LNCAP (cell line): ENCODE measurements at regions not wholly inside any gene's neighbourhood (a gene's known extent, or its start where the extent isn't known, plus 50 kb on each side); places are given as distances from the start of the nearest gene placed in this dataset.

Source experiments
- TF ChIP-seq, protein P1 (sequence below): fragments of 450-650 bp; IDR thresholded peaks from 2 replicates; pipeline ENCODE4 v1.5.1; 2017; ENCODE audit warnings: mild to moderate bottlenecking

GRCh38 chr10:128230401-128230800, 104.2 kb upstream of the MKI67 start:
- TF ChIP-seq, protein P1, sequence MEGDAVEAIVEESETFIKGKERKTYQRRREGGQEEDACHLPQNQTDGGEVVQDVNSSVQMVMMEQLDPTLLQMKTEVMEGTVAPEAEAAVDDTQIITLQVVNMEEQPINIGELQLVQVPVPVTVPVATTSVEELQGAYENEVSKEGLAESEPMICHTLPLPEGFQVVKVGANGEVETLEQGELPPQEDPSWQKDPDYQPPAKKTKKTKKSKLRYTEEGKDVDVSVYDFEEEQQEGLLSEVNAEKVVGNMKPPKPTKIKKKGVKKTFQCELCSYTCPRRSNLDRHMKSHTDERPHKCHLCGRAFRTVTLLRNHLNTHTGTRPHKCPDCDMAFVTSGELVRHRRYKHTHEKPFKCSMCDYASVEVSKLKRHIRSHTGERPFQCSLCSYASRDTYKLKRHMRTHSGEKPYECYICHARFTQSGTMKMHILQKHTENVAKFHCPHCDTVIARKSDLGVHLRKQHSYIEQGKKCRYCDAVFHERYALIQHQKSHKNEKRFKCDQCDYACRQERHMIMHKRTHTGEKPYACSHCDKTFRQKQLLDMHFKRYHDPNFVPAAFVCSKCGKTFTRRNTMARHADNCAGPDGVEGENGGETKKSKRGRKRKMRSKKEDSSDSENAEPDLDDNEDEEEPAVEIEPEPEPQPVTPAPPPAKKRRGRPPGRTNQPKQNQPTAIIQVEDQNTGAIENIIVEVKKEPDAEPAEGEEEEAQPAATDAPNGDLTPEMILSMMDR: no peak

DNA sequence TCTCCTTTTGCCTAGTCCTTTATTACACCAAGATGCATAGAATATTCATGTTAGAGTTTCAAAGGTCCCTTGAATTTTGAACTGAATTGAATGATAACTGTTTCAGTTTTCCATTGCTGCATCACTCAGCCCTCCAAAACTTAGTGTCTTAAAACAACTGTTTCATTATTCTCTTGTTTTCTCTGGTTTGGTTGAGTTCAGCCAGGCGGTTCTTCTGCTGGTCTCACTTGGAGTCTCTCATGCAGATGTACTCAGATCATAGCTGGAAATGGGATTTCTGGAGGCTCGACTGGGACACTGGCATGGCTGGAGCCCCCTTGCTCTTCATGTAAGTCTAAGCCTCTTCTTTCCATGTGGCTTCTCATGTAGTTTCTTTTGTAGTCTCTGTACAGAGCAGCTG, 107.2 kb upstream of the MKI67 start:
- TF ChIP-seq, protein P1: no peak

DNA sequence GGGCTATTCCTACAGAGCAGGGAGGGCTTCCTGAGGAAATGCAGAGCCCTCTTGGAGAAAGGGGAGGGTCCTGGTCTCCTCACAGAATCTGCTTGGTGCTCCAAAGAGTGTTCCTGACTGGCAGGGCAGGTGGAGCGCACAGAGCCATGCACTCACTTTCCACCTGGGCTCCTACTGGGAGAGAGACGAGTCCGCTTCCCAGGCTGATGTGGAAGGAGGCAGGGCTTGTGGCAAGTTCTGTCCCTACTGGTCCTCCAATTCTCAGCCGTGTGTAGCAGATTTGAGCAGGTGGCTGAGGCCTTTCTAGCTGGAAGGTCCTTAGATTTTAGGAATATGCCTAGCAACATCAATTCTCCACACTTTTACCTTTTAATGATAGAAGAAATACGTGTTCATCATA, 111.5 kb upstream of the MKI67 start:
- TF ChIP-seq, protein P1: no peak

DNA sequence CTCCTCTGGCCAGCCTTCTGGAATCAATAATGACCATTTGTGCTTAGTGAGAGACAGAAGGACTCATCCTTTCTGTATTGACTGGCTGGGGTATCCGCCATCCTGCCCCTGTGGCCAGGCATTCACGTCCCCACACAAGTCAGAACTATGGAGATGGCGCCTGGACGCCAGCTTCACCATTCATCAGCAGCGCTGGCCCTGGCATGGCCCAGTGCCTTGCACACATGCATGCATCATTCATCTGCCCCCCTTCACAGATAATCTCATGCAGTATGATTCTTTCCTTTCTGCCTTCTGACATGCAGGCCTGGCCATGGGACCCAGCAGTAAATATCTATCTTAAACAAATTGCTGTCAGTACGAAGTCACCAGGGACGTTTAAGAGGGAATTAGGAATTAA, 114.8 kb upstream of the MKI67 start:
- TF ChIP-seq, protein P1: no peak

DNA sequence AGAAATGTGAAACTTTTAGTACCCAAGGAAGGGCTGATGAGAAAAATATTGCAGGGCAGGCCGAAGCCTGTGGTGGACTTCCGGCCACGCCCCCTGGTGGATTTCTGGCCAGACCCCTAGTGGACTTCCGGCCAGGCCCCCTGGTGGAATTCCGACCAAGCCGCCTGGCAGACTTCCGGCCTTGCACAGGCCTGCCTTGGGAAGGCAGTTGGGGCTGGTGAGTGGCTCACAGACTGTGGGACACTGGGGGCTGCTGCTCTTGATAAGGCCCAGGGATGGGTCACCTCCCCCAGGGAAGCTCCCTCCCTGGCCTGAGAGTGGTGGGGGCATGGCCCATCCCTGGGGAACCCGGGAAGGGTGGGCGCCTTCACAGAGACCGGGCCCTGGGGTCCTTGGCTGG, 116.4 kb upstream of the MKI67 start:
- TF ChIP-seq, protein P1: peak; percentile 24; the same call in 1 of the 2 replicates

- TF ChIP-seq, protein P1: no peak
Observed at GRCh38 chr10:128245026-128245425, 118.8 kb upstream of the MKI67 start.

GRCh38 chr10:128247576-128247975, 121.4 kb upstream of the MKI67 start:
- TF ChIP-seq, protein P1: no peak

DNA sequence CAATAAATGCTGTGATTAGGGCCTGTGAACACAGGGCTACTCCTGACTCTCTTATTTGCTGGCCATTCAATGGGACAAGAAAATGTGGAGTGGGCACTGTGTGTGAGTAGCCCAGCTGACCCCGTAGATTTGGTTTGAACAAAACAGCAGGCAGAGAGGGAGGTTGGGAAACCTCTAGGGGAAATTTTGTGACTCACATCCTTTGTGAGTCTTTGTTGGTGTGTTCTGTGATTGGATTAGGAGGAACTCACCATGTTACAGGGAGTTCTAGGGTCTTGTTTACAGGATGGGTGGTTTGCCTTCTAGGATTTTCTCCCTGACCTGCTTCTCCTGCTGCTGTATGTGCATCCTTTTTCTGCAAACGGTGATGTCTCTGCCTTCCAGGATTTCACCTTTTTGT, 128.3 kb upstream of the MKI67 start:
- TF ChIP-seq, protein P1: no peak
